SK-MEL-5 (cell line): ENCODE measurements at regions not wholly inside any gene's neighbourhood (a gene's known extent, or its start where the extent isn't known, plus 50 kb on each side); places are given as distances from the start of the nearest gene placed in this dataset.

Experiments used
- DNase-seq: peaks from one replicate; pipeline ENCODE4 v3.0.0-alpha.2; 2016; ENCODE audit warnings: low read depth, low spot score
- in situ Hi-C: cut with HindIII; loops from 2 replicates; pipeline ENCODE4 v1.10.0; 2016; ENCODE audit warnings: low sequenced_read_pairs, high pct_unique_total_duplicates, low pct_unique_long_range_greater_than_20kb

DNA sequence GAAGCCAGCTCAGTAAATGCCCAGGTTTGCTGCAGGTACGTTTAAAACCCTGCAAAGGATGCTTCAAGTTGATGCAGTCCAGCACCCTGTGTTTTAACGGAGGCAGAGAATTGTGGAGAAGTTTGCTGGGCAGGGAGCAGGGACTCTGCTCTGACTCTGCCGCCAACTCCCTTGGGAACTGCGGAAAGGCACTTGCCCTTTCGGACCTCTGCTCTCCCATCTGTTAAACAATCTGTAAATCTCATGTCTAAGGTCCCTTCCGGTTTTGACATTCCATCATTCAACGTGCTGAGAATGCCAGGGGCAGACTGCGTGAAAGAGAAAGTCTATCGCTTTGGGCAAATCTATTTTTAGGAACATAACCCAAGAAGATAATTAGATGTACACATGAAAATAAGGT, 184.5 kb downstream of the OPA1 start:
- in situ Hi-C loops: no loop called here
- DNase-seq: peak; percentile 24

DNA sequence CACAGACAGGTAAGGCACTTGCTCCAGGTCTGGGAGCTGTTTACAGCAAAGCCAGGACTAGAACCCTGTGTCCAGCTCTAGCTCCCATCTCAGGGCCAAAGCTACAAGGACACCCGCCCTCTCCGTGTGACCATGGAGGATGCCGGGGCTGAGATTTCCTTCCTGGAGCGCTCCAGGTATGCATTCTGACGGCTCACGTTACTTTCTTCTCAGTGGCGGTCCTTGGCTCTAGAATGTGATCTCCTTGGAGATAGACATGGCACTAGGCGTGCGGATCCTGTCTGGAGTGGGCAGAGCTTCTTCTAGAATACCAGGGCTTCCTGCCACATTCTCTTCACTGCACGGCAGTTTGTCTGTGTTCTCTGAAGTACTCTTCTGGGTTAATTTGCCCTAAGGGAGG, 185.7 kb downstream of the OPA1 start:
- DNase-seq: no peak
- in situ Hi-C loops: no loop called here

GRCh38 chr3:193779933-193780332, 186.9 kb downstream of the OPA1 start:
- no peak for DNase-seq
- in situ Hi-C loops: no loop called here

- in situ Hi-C loops: no loop called here
- no peak for DNase-seq
These were observed 187.4 kb downstream of the OPA1 start for GRCh38 chr3:193780397-193780796.

DNA sequence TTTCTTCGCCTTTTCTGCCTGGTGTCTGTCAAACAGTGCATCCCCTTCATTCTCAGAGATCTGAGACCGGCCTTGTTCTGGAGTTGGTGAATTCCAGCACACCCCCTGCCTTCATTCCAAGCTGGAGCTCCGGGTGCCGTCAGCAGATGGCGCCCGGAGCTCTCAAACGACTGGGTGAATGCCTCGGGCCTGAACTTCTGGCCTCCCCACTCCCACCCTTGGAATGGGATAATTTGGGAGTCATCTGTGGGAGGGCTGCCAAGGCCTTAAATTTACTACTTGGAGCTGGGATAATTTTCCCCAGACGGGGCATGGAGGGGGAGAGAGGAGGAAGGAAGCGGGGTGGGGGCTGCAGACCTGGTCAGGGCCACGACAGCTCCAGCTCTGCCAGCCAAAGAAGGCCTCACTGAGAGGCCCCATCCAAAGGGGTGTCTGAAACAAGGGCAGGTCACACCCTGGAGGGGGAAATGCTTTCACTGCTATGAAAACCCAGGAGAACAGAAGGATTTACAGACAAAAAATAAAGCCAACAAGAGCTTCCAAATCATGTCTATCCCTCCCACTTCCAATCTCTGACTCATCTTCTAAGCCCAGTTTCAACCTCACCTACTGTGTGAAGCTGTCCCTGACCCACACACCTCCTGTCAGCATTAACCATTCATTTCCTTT, 187.9 kb downstream of the OPA1 start:
- peak; percentile 89 for DNase-seq
- in situ Hi-C loops: no loop called here

DNA sequence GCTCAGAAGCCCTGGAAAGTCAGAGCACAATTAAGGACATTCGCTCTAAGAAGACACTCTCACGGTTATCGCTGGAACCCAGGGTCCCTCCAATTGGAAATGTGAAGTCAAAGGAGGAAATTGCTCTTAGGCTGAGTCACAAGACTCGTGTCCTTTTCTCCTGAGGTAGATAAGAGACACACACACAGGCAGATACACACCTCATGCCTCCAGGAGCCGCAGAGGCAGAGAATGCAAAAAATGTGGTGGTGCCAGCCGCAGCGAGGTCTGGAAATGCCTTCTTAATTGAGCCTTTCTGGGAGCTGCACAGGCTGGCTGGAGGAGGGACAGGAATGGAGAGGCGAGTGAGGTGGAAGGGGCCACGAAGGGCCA, 189.3 kb downstream of the OPA1 start:
- no peak for DNase-seq
- in situ Hi-C loops: no loop called here

DNA sequence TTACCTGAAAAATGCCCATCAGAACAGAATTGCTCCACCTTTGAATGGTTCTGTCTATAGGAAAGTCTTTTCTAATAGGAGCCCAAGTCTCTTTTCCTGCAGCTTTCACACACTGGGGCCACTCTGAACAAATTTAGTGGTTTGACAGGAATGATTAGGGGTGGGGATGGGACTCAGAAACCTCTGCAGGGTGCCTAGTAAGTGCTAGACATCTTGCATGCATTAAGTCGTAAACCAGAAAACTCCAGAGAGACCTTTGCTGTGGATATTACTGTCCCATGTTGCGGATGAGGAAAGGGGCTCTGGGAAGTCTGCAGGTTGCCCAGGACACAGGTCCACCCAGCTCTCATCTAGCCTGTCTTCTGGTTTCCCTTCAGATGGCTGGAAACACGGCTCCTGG, 189.7 kb downstream of the OPA1 start:
- in situ Hi-C loops: no loop called here

GRCh38 chr3:193783166-193783896, 190.3 kb downstream of the OPA1 start:
- in situ Hi-C loops: no loop called here
- no peak for DNase-seq

More for the DNA sequence above, 189.7 kb downstream of the OPA1 start:
- no peak for DNase-seq

DNA sequence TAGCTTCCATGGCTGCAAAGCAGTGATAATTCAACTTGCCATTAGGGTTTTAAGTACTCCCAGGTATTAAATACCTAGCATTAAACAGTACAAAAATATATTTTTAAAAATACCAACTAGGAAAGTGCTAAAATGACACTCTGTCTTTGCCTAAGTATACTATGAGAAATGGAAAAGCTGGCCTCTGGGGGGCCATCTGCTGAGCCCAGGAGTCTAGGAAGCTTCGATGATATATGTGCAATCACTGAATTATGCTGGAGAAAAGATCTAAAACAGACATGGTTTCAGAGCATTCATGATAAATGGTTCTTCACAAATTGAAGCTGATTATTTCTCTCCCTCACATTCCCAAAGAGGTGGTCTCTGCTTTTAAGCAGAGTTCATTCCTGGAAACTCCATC, 191.8 kb downstream of the OPA1 start:
- DNase-seq: no peak
- in situ Hi-C loops: no loop called here

DNA sequence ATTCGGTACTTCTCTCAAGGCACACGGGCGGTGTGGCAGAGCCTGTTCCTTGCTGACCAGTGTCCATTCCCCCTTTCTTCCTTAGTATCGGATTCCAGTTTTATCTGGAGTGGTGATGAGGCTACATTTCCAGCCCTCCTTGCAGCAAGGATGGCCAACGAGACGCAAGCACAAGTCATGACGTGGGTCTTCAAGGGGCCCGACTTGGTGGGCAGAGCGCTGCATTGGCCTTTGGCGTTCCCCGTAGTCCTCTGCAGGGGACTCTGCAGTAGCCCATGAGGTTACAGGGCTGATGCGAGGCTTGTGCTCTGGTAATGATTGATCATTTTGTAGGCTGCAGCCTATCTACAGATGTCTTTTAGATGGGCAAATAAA, 194.5 kb downstream of the OPA1 start:
- in situ Hi-C loops: no loop called here

GRCh38 chr3:193788189-193788991, 195.4 kb downstream of the OPA1 start:
- DNase-seq: peak; percentile 86
- in situ Hi-C loops: no loop called here

More for the DNA sequence above, 194.5 kb downstream of the OPA1 start:
- no peak for DNase-seq

DNA sequence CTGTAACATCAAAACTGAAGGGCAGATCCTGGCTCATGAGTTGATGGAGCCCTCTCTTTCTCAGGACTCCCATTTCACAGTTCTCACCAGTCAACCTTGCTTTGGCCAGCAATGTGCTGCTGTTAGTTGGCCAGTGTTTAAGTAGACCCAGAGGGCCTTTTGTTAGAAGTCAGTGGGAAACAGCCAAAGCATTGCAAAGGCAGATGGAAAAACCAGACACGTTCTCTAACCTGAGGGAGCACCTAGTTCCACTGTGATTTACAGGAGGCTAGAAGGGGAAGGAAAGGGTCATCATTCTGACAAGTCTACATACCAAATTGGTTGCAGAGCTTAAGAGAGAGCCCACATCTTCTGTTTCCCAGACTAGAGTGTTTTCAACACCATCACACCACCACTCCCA, 196.4 kb downstream of the OPA1 start:
- no peak for DNase-seq
- in situ Hi-C loops: no loop called here

DNA sequence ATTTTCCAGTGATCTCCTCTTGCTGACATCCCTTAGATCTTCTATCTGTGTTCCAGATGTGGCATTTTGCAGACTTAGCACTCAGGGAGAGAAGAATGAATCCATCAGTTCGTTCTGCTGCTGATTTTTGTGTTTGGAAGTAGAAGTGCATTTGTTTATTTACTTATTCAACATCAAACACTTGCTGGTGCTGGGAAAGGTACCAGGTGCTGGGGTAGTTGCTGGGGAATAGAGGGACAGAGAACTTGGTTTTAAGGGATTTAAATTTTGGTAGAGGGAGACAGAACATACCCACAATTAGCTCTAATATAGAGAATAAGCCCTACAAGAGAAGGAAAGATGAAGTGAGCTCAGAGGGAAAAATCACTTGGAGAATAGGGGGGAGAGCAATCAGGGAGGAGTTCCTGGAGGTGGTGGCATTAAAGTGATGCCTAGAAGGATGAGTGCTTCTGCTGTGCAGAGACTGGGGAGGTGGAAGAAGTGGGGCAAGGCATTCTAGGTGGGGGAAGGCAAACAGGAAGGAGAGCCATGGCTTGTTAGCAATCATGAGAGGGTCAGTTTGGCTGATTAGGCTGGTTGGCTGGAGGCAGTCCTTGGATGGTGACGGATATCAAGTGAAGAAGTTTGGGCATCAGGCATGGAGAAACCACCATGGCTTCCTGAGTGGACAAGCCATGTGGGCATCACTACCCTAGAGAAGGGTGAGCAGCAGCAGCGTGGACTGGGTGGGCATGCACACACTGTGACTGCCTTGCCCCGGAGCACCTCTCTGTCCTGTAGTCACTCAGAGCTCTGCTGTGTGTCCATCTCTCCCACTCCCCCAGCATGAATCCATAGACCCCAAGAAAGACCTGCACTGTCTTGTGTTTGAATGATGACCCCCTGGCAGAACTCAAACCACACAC, 197.3 kb downstream of the OPA1 start:
- no peak for DNase-seq
- in situ Hi-C loops: no loop called here

DNA sequence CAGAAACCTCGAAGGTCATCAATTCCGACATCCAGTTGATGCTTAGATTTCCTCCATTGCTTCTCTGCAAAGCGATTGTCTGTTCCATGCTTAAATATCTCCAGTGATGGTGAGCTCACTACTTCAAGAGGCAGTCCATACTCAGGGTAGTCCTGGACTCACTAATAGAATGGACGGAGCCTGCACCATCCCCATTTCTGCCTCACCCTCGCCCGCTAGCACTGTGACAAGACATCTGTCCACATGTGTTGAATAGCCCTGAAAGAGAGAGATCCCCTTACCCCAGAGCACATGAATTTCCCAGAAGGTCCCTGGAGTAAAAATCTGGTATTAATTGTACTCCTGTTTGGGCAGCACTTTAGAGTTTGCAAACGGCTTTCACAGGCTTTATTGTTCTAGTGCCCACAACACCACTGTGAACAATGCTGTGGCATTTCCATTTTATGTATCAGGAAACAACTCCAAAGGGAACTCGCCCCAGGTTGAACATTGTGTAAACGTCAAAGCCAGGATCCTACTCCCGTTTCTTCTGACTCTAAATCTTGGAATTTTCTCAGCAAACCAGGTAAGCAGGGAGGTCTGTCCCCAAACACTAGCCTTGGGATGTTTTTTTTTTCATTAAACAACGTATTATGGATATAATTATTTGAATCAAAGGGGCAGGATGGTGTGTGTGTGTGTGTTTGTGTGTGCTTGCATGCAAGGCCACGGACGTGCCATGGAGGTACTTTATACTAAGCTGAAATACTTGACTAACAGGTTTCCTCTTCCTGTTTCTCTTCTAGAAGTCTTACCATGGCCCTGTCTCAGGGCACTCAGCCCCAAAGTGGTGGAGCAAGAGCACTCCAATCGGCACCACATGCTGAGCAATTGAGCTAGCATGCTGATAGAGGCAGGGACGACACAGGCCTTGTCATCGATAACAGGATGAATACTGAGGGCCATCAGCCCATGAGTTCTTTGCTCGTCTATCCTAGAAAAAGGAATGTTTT, 198.3 kb downstream of the OPA1 start:
- in situ Hi-C loops: no loop called here
- no peak for DNase-seq

DNA sequence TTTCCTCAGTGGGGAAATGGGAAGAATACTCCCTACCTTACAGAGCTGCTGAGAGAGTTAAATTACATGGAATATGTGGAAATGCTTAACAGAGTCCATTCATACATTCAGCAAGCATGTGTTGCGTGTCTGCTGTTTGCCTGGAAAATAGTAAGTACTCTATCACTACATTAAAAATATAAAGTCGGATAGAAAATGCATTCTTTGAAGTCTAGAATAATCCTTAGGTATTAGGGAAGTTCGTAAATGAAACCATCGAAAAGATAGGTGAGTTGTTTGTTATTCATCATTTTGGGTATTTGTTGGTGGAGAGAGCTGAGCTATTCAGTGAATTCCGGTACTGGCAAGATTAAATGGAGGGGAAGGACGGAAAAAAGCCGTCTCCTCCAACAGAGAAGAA, 200.1 kb downstream of the OPA1 start:
- in situ Hi-C loops: no loop called here
- no peak for DNase-seq

DNA sequence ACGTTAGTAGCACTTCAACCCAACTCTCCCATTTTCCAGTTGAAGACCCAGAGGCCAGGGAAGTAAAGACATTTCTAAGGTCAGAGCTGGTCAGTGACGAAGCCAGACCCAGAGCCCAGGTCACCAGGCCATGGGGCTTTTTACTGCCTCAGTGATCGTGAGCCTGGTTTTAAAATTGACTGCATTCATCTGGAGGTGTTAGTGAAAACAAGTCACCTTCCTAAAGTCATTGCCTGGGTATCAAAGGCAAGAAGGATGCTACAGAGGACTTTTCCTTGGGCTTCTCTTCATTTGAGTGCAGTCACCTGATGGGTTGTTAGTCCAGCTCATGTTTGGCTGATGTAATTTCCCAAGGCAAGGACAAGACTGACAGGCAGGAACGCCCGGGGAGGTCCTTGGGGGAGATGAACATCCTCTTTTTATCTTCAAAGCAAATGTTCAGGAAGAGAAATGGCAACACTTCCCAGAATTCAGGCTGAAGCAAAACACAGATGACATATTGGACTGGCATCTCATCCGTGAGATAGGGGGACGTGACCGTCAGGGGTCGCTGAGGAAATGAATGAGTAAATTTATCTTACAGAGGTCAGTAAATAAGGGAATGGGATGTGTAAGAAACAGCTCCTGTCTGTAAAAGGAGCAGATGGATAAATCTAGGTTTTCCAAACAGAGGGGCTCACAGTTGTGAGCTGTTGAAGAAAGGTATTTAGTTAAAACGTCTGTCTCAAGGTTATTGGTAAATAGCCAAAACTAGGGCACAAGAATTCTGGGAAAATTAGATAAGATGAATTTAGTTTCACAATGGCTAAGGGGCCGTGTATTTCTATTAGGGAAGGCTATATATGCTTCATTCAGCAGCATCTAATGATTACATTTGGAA, 201.2 kb downstream of the OPA1 start:
- DNase-seq: no peak
- in situ Hi-C loops: no loop called here
